ENCODE measurements at regions not wholly inside any gene's neighbourhood (a gene's known extent, or its start where the extent isn't known, plus 50 kb on each side); places are given as distances from the start of the nearest gene placed in this dataset.

GRCh38 chr6:95777338-95777737 is 200.0 kb downstream of the MANEA start:
- no peak for DNase-seq (ENCODE audit: low read depth in 2 of 3, low spot score in 2 of 3)

GRCh38 chr6:95780037-95780436 is 202.7 kb downstream of the MANEA start:
- no peak for DNase-seq (ENCODE audit: low read depth in 2 of 3, low spot score in 2 of 3)

GRCh38 chr6:95784019-95784418 is 206.7 kb downstream of the MANEA start:
- DNase-seq (ENCODE audit: low read depth in 2 of 3, low spot score in 2 of 3) = no peak

DNA sequence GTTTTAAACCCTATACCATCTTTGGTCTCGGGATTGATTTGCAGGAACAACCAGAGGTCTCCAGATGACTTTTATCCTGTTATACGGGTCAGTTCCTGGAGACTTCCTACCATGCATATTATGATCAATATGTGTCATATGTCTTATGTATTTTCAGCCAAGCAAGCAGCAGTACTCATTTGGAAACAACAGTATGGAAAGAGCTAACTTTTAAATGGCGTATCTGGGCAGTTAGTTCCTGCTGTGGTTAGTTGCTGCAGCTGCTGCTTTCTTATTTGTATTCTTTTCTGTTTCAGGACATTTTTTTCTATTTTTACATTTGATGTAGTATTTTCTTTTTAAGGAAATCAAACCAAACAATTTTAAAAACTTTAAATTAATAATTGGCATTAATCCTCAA is 207.5 kb downstream of the MANEA start:
- DNase-seq (ENCODE audit: low read depth in 2 of 3, low spot score in 2 of 3) = no peak

- DNase-seq (ENCODE audit: low read depth in 2 of 3, low spot score in 2 of 3) = no peak
These were observed 208.4 kb downstream of the MANEA start for GRCh38 chr6:95785785-95786184.

GRCh38 chr6:95786802-95787201 is 209.5 kb downstream of the MANEA start:
- no peak for DNase-seq (ENCODE audit: low read depth in 2 of 3, low spot score in 2 of 3)

DNA sequence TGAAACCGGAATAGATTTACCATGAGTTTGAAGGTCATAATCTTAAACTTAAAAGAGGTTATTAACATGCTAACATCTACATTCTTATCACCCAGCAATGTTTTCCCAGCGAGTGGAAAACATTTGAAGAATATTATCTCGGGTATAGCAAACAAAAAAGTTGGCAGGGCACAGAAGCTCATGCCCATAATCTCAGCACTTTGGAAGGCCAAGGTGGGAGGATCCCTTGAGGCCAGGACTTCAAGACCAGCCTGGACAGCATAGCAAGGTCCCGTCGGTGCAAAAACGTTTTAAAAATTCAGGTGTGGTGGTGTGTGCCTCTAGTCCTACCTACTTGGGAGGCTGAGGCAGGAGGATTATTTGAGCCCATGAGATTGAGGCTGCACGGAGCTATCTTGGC is 213.5 kb downstream of the MANEA start:
- no peak for DNase-seq (ENCODE audit: low read depth in 2 of 3, low spot score in 2 of 3)

- no peak for DNase-seq (ENCODE audit: low read depth in 2 of 3, low spot score in 2 of 3)
These were observed 217.4 kb downstream of the MANEA start for GRCh38 chr6:95794749-95795148.

DNA sequence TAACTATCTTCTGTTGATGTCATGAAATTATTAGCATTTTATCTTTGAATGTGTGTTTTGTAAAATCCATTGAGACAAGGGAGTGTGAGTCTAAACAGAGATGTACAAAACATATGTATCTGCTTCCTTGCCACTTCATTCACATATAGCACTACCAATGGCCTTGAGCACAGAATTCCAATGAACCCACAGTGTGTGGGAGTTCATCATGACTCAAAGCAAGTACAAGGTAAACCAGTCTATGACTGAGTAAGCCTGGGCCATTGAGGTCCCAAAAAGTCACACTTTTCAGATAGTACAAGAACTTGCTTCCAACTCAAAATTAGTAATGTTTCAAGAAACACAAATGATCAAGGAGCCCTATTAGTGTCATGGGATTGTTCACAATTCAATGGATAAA is 218.6 kb downstream of the MANEA start:
- no peak for DNase-seq (ENCODE audit: low read depth in 2 of 3, low spot score in 2 of 3)

- no peak for DNase-seq (ENCODE audit: low read depth in 2 of 3, low spot score in 2 of 3)
These were observed 218.7 kb upstream of the FUT9 start for GRCh38 chr6:95797054-95797453.

DNA sequence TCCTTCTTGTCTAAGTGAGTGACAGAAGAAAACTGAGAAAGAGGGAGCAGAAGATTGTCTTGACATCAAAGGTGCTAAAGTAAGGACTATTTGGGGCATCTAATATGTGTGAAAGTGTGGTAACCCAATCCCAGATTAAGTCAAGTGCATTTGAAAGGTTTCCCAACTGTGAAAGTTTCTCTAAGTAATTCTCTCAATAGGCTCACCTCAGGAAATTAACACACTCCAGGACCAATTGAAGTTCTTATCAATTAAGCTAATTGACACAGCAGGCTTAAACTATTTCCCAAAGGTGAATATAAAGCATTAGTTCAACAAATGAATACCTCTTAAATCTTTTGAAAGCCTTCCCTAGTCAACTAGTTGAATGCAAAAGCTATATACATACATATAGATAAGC is 212.8 kb upstream of the FUT9 start:
- no peak for DNase-seq (ENCODE audit: low read depth in 2 of 3, low spot score in 2 of 3)

- DNase-seq (ENCODE audit: low read depth in 2 of 3, low spot score in 2 of 3) = no peak
These were observed 211.9 kb upstream of the FUT9 start for GRCh38 chr6:95803889-95804288.

GRCh38 chr6:95804847-95805541 is 210.8 kb upstream of the FUT9 start:
- DNase-seq (ENCODE audit: low read depth in 2 of 3, low spot score in 2 of 3) = no peak

DNA sequence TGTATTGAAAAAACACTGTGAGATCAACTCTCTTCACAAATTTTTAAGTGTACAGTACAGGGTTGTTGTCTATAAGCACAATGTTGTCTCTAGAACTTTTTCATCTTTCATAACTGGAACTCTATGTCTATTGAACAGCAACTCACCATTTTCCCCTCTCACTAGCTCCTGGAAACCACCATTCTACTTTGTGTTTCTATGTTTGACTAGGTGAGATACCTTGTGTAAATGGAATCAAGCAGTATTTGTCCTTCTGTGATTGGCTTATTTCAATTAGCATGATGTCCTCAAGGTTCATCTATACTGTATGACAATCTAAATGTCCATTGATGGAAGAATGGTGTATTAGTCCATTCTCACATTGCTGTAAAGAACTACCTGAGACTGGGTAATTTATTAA is 210.1 kb upstream of the FUT9 start:
- DNase-seq (ENCODE audit: low read depth in 2 of 3, low spot score in 2 of 3) = no peak

DNA sequence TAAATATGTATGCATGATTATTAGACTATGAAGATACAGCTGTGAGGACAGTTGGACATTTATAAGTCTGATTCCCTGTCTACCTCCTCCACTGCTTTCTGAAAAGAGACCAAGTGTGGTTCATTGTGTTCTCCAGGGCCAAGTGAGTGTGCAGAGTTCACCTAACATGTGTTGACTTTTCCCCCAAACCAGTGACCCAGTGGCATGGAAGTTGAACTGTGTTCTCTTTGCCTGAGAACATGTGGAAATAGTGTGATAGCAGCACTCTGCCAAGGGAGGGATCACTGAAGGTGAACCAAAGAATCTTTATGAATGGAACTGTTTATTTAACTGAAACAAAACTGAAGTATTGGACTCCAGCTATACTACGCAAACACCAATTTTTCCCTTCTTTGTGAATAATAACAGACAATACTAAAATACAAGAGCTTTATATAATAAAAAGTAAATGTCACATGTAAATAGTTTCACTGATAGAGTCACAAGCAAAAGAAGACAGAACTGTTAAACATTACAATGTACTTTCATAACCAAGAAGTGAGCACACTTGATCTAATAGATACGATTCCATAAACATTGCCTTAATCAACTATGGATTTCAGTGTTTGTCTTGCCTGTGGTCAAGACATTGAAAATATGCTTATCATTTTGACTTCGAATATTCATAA is 200.3 kb upstream of the FUT9 start:
- DNase-seq (ENCODE audit: low read depth in 2 of 3, low spot score in 2 of 3) = no peak

- DNase-seq (ENCODE audit: low read depth in 2 of 3, low spot score in 2 of 3) = no peak
These were observed 196.3 kb upstream of the FUT9 start for GRCh38 chr6:95819461-95819860.

DNA sequence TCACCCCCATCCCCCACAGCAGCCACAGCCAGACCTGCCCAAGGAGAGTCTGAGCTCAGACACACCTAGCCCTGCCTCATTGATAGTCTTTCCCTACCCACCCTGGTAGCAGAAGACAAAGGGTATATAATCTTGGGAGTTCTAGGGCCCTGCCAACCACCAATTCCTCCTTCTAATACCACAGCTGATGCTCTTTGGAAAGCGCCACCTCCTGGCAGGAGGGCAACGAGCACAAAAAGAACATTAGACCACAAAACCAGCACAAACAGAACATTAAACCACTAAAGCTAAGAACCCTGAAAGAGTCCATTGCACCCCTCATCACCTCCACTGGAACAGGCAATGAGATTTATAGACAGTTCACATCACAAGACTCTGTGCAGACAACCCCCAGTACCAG is 195.8 kb upstream of the FUT9 start:
- no peak for DNase-seq (ENCODE audit: low read depth in 2 of 3, low spot score in 2 of 3)

DNA sequence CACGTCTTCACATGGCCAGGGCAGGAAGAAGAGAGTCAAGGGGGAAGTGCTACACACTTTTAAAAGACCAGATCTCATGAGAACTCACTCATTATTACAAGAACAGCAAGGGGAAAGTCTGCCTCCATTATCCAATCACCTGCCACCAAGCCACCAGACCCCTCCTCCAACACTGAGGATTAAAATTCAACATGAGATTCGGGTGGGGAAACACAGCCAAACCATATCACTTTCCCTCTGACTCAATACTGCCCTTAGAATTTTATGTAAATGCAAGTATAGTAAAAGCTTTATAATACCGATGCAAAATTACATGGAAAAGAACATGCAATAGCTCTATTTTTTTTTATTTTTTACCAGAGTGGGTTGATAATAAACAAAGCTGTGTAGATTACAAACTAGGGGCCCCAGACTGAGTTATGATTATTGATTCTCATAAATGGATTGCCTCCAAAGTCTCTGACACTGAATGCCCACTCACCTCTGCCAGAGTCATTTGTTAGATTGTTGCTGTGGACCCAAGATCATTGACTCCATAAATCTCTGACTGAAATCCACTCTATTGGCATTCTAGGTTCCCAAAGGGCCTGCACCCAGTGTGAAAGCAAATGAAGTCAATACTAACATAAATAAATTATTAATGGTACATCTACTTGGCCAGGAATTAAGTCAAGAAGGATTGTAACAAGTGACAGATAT is 184.8 kb upstream of the FUT9 start:
- no peak for DNase-seq (ENCODE audit: low read depth in 2 of 3, low spot score in 2 of 3)

GRCh38 chr6:95837890-95838289 is 177.9 kb upstream of the FUT9 start:
- DNase-seq (ENCODE audit: low read depth in 2 of 3, low spot score in 2 of 3) = no peak

GRCh38 chr6:95841560-95841959 is 174.2 kb upstream of the FUT9 start:
- DNase-seq (ENCODE audit: low read depth in 2 of 3, low spot score in 2 of 3) = no peak

DNA sequence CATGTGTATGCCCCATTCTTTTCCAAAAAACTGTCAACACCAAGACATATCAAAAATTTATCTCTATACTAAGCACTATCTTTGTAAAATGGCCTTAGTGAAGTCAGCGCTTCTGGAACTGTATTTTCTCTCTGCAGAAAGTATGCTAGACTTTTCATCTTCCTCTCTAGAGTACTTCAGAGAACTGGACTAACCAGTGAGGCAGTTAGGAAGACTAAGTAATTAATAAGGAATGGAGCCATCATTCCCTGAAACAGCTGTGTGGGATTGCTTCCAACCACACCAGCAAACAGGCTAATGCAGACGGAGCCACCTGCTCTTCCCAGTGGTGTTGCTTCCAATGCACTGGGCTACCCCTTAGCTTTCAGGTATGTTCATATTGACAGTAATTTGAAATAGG is 169.1 kb upstream of the FUT9 start:
- no peak for DNase-seq (ENCODE audit: low read depth in 2 of 3, low spot score in 2 of 3)

GRCh38 chr6:95847061-95847460 is 168.7 kb upstream of the FUT9 start:
- no peak for DNase-seq (ENCODE audit: low read depth in 2 of 3, low spot score in 2 of 3)
